Activated CD4-positive, alpha-beta T cell treated with anti-CD3 and anti-CD28 coated beads, Interleukin-2, amount 10 ng/mL, durations not matched to agents 24 days and 14 days (primary cell): ENCODE measurements at regions not wholly inside any gene's neighbourhood (a gene's known extent, or its start where the extent isn't known, plus 50 kb on each side); places are given as distances from the start of the nearest gene placed in this dataset.

ENCODE experiments used
- DNase-seq: peaks from one replicate; pipeline ENCODE4 v3.0.0; 2022
- H3K27ac Mint-ChIP-seq: one replicate; pipeline ENCODE4 v1.8.0; 2022; ENCODE audit warnings: mild to moderate bottlenecking, mixed read lengths
- H3K27me3 Mint-ChIP-seq: one replicate; pipeline ENCODE4 v1.8.0; 2022; ENCODE audit warnings: mixed read lengths
- H3K36me3 Mint-ChIP-seq: one replicate; pipeline ENCODE4 v1.8.0; 2022; ENCODE audit warnings: low read depth, mild to moderate bottlenecking, mixed read lengths
- H3K4me1 Mint-ChIP-seq: one replicate; pipeline ENCODE4 v1.8.0; 2021; ENCODE audit warnings: mixed read lengths
- H3K4me3 Mint-ChIP-seq: one replicate; pipeline ENCODE4 v1.8.0; 2022; ENCODE audit warnings: mild to moderate bottlenecking, moderate library complexity, mixed read lengths
- H3K9me3 Mint-ChIP-seq: one replicate; pipeline ENCODE4 v1.8.0; 2021; ENCODE audit warnings: mixed read lengths
- intact Hi-C: fragments of 100-400 bp; cut with micrococcal nuclease; formaldehyde crosslinking; loops from one replicate; pipeline ENCODE4 v1.15.1; 2023

GRCh38 chr6:137654365-137654981 is 160.3 kb upstream of the OLIG3 start:
- DNase-seq = no peak
- intact Hi-C loops = no loop called here
- Mint-ChIP-seq H3K36me3 (peaks cover 3% of the 10 kb centered on the region), H3K4me3 (no peak overlapping the region), H3K9me3 (peaks cover 4% of the 10 kb centered on the region), H3K4me1 (peaks cover 22% of the 10 kb centered on the region), H3K27me3 (no peaks in the 10 kb centered on the region), H3K27ac (no peak overlapping the region)

GRCh38 chr6:137655291-137655690 is 161.1 kb upstream of the OLIG3 start:
- no peak for DNase-seq
- peaks cover 4% of the 10 kb centered on the region for H3K9me3 Mint-ChIP-seq
- peaks cover 3% of the 10 kb centered on the region for H3K36me3 Mint-ChIP-seq
- peaks cover 22% of the 10 kb centered on the region for H3K4me1 Mint-ChIP-seq
- no peak overlapping the region for H3K27ac Mint-ChIP-seq
- H3K4me3 Mint-ChIP-seq = no peak overlapping the region
- intact Hi-C loops = loop anchor here (5.0 kb wide), 2 partner anchors 452 to 553 kb away; partner anchors contain the start of gene PERP
- H3K27me3 Mint-ChIP-seq = no peaks in the 10 kb centered on the region

- peaks cover 3% of the 10 kb centered on the region for H3K36me3 Mint-ChIP-seq
- H3K27me3 Mint-ChIP-seq = no peaks in the 10 kb centered on the region
- peak overlapping the region; percentile 4 for H3K4me3 Mint-ChIP-seq
- H3K27ac Mint-ChIP-seq = peak overlapping the region; percentile 45
- intact Hi-C loops = loop anchor here (1.0 to 5.0 kb wide), 8 partner anchors 10 to 554 kb away; partner anchors contain the start of gene PERP
- H3K9me3 Mint-ChIP-seq = peaks cover 4% of the 10 kb centered on the region
- H3K4me1 Mint-ChIP-seq = peaks cover 24% of the 10 kb centered on the region
- DNase-seq = no peak
These were observed 162.5 kb upstream of the OLIG3 start for GRCh38 chr6:137656735-137657134.

- Mint-ChIP-seq H3K36me3 (peaks cover 3% of the 10 kb centered on the region), H3K27me3 (no peaks in the 10 kb centered on the region), H3K4me1 (peaks cover 29% of the 10 kb centered on the region), H3K4me3 (peak overlapping the region; percentile 4), H3K9me3 (peaks cover 4% of the 10 kb centered on the region), H3K27ac (peak overlapping the region; percentile 45)
- intact Hi-C loops = loop anchor here (1.0 to 5.0 kb wide), 8 partner anchors 9 to 555 kb away; partner anchors contain the start of gene PERP
- DNase-seq = peak; percentile 79
These were observed 163.2 kb upstream of the OLIG3 start for GRCh38 chr6:137657351-137657911.

GRCh38 chr6:137658287-137658686 is 164.1 kb upstream of the OLIG3 start:
- Mint-ChIP-seq H3K4me3 (no peak overlapping the region), H3K4me1 (peaks cover 29% of the 10 kb centered on the region), H3K27me3 (no peaks in the 10 kb centered on the region), H3K27ac (peak overlapping the region; percentile 45), H3K9me3 (peaks cover 4% of the 10 kb centered on the region), H3K36me3 (peaks cover 3% of the 10 kb centered on the region)
- intact Hi-C loops = loop anchor here (5.0 kb wide), 2 partner anchors 449 to 556 kb away; partner anchors contain the start of gene PERP
- no peak for DNase-seq

DNA sequence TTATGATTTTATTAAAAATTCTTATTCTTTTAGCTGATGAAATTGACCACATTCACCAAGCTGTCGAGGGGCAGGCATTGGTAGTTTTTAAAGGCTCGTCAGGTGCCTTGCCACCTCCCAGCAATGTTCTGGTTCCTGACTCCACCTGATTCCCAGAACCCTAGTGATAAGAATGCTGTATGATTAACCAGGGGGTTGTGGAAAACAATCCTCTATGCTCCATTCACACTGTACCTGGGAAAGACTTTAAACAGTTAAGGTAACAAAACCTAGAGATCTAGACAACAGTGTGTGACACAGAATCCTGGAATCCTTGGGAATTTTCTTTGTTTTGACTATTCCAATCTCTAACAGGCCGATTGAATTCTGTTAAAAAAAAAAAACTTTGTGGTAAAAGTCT is 165.7 kb upstream of the OLIG3 start:
- intact Hi-C loops = loop anchor here (5.0 kb wide), 2 partner anchors 447 to 558 kb away; partner anchors contain the start of gene PERP
- no peak overlapping the region for H3K4me3 Mint-ChIP-seq
- H3K4me1 Mint-ChIP-seq = peaks cover 33% of the 10 kb centered on the region
- no peak for DNase-seq
- no peaks in the 10 kb centered on the region for H3K36me3 Mint-ChIP-seq
- H3K27ac Mint-ChIP-seq = no peak overlapping the region
- no peaks in the 10 kb centered on the region for H3K9me3 Mint-ChIP-seq
- H3K27me3 Mint-ChIP-seq = no peaks in the 10 kb centered on the region

DNA sequence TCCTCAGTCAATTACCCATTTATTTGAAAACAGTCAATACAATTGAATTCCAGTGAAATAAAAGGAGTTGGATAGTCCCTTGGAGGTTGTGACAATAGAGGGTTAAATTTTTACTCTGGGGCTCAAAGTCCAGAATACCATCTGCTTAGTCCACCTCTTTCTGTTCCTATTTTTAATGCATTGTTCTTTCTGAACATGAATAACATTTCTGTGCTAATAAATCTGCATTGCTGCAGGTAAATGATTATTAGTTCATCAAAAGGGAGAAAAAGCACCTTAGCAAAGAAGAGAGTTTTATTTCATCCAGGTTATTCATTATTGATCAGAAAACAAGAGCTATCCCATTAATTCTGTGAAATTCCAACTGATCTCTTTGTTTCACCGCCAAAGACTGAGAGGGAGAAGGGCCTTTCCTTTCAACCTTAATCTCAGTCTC is 166.1 kb upstream of the OLIG3 start:
- no peak overlapping the region for H3K27ac Mint-ChIP-seq
- peaks cover 36% of the 10 kb centered on the region for H3K4me1 Mint-ChIP-seq
- intact Hi-C loops = no loop called here
- no peaks in the 10 kb centered on the region for H3K27me3 Mint-ChIP-seq
- H3K9me3 Mint-ChIP-seq = no peaks in the 10 kb centered on the region
- no peak overlapping the region for H3K4me3 Mint-ChIP-seq
- DNase-seq = peak; percentile 17
- no peaks in the 10 kb centered on the region for H3K36me3 Mint-ChIP-seq

DNA sequence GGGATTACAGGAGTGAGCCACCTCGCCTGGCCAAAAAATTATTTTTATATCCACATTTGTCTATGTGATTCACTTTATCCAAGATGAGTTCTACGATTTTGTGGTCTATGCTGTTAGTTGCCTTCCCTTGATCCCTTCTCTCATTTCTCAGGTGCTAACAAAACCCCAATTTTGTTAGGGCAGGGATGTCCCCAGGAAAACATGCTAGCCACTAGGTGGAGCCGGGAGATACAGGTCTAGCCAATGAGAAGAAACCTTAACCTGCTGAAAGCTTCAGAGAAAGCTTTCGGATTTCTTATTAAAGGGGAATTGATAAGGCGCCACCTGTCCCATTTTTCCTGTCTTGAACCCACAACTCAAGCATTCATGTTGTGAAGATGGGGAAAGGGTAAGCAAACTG is 167.4 kb upstream of the OLIG3 start:
- no peaks in the 10 kb centered on the region for H3K9me3 Mint-ChIP-seq
- intact Hi-C loops = no loop called here
- H3K27ac Mint-ChIP-seq = no peak overlapping the region
- peaks cover 45% of the 10 kb centered on the region for H3K4me1 Mint-ChIP-seq
- H3K4me3 Mint-ChIP-seq = no peak overlapping the region
- no peaks in the 10 kb centered on the region for H3K36me3 Mint-ChIP-seq
- H3K27me3 Mint-ChIP-seq = no peaks in the 10 kb centered on the region
- DNase-seq = peak; percentile 77

- Mint-ChIP-seq H3K4me1 (peaks cover 30% of the 10 kb centered on the region), H3K36me3 (no peaks in the 10 kb centered on the region), H3K27me3 (peaks cover 1% of the 10 kb centered on the region), H3K27ac (no peak overlapping the region), H3K4me3 (no peak overlapping the region), H3K9me3 (no peaks in the 10 kb centered on the region)
- intact Hi-C loops = no loop called here
- DNase-seq = no peak
These were observed 170.0 kb upstream of the OLIG3 start for GRCh38 chr6:137664183-137664582.

DNA sequence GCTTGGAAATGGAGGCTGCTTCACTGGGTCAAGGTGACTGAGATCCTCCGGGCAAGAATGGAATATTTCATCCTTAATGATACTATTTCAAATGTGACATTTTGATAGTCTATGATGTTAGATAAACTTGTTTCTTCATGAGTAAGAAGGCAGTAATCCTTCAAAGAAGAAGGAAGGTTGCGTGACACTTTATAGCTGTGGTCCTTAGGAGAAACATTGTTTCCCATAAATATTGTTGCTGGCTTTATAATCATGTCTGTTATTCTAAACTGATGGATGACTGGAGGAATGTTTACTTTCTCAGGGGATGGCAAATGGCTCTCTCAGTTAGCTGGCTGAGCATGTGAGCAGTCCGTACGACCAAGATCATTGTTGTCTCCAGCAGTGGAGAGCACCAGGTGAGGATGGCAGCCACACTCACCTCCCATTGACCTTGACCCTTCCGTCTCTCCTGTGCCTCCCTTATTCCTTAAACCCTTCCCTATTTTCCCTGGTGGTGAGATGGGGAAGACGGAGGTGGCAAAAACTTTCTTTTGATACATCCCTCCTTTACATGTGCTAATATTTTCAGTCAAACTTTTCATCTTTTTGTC is 171.2 kb upstream of the OLIG3 start:
- Mint-ChIP-seq H3K27ac (no peak overlapping the region), H3K9me3 (no peaks in the 10 kb centered on the region)

DNA sequence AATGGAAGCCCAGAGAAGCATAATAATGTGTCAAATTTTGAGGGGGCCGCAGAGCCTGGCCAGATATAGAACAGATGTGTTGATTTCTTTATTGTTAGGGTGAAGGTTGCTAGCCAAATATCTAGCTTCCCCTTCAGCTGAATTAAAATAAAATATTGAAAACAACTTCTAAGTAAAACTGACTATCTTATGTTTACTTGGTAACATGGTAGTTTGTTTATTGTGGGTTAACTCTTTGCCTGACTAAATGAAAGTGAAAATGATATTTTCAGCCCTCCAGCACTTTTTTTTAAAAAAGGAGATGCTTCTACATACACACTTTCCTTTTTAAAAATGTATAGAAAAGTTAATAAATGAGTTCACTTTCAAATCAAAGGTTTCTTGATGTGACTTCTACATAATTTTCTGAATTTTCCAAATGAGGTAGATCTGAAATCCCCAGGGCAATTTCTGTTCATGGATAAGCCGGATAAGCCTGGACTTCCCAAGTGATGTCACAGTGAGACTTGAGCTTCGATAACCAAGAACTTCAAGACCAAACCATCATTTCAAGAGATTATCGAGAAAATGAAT is 172.1 kb upstream of the OLIG3 start:
- intact Hi-C loops = loop anchor here (1.0 kb wide), 2 partner anchors 9 to 11 kb away; no protein-coding TSS in a partner anchor
- peaks cover 3% of the 10 kb centered on the region for H3K36me3 Mint-ChIP-seq
- H3K27ac Mint-ChIP-seq = peak overlapping the region; percentile 83
- H3K4me3 Mint-ChIP-seq = peak overlapping the region; percentile 59
- peaks cover 32% of the 10 kb centered on the region for H3K4me1 Mint-ChIP-seq
- peaks cover 8% of the 10 kb centered on the region for H3K27me3 Mint-ChIP-seq
- peaks cover 4% of the 10 kb centered on the region for H3K9me3 Mint-ChIP-seq
- DNase-seq = peak; percentile 76

More for the DNA sequence above, 171.2 kb upstream of the OLIG3 start:
- Mint-ChIP-seq H3K36me3 (no peaks in the 10 kb centered on the region), H3K4me3 (no peak overlapping the region), H3K4me1 (peaks cover 30% of the 10 kb centered on the region), H3K27me3 (peaks cover 4% of the 10 kb centered on the region)
- intact Hi-C loops = no loop called here
- no peak for DNase-seq

DNA sequence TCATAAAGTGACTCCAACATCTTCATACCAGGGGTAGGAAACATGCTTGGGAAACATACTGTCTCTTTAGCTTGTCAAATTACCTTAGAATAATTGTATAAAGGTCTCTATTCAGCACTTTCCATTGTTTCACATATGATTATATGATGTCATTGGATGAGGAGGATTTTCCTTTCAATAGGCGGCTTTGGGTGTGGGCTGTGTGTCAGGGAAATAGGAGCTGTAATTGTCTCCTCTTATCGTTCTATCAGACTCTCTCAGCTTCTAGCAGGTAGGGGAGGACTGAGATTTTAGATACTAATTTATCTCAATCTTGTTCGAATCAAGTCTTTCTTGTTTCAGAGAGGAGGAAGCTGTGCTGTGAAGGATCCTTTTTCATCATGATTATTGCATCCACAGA is 179.4 kb upstream of the OLIG3 start:
- peaks cover 3% of the 10 kb centered on the region for H3K36me3 Mint-ChIP-seq
- H3K27me3 Mint-ChIP-seq = peaks cover 14% of the 10 kb centered on the region
- intact Hi-C loops = no loop called here
- H3K4me3 Mint-ChIP-seq = no peak overlapping the region
- H3K9me3 Mint-ChIP-seq = peaks cover 4% of the 10 kb centered on the region
- DNase-seq = no peak
- peaks cover 34% of the 10 kb centered on the region for H3K4me1 Mint-ChIP-seq
- no peak overlapping the region for H3K27ac Mint-ChIP-seq

DNA sequence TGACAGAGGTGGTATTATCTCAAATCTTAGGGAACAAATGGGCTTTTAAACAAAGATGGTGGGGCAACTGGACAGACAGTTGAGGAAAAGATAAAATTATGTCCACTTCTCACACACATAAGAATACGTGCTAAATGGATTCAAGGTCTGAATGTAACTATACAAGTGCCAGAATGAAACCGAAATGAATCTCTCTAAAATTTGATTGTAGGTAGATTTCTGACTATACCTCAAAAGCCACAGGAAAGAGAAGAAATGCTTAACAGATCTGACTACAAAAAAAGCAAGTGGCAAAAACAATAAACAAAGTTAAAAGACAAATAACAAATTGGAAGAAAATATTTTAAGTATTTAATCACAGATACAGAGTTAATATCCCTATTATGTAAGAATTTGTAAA is 182.7 kb upstream of the OLIG3 start:
- Mint-ChIP-seq H3K27me3 (peaks cover 7% of the 10 kb centered on the region), H3K4me1 (peaks cover 54% of the 10 kb centered on the region), H3K27ac (peak overlapping the region; percentile 80), H3K9me3 (no peaks in the 10 kb centered on the region), H3K4me3 (peak overlapping the region; percentile 43), H3K36me3 (no peaks in the 10 kb centered on the region)
- intact Hi-C loops = loop anchor here (1.0 kb wide), 2 partner anchors 11 to 31 kb away; no protein-coding TSS in a partner anchor
- DNase-seq = no peak

DNA sequence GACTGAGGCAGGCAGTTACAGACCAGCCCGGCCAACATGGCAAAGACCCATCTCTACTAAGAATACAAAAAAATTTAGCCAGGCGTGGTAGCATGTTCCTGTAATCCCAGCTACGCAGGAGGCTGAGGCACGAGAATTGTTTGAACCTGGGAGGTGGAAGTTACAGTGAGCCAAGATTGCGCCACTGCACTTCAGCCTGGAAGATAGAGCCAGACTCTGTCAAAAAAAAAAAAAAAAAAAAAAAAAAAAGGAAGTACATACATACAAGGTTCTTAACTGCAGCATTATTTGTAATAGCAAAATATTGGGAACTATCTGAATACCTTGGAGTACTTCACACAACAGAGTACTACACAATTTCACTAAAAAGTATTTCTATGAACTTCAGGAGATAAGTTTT is 183.5 kb upstream of the OLIG3 start:
- no peak for DNase-seq
- H3K27ac Mint-ChIP-seq = peak overlapping the region; percentile 80
- peaks cover 3% of the 10 kb centered on the region for H3K9me3 Mint-ChIP-seq
- H3K4me3 Mint-ChIP-seq = peak overlapping the region; percentile 43
- H3K4me1 Mint-ChIP-seq = peaks cover 56% of the 10 kb centered on the region
- H3K27me3 Mint-ChIP-seq = peaks cover 5% of the 10 kb centered on the region
- intact Hi-C loops = loop anchor here (1.0 kb wide), 6 partner anchors 11 to 196 kb away; no protein-coding TSS in a partner anchor
- H3K36me3 Mint-ChIP-seq = peaks cover 4% of the 10 kb centered on the region
